Calu3 (cell line): ENCODE measurements at regions not wholly inside any gene's neighbourhood (a gene's known extent, or its start where the extent isn't known, plus 50 kb on each side); places are given as distances from the start of the nearest gene placed in this dataset.

Source experiments
- BruUV-seq: library from RNA; stranded (reverse); fragments of 400-500 nt; replicated peaks from 2 replicates; lab custom pipeline; 2021; lab: Mats Ljungman, UMichigan
- CTCF ChIA-PET: fragments of 300-600 bp; sonication (Branson Sonifier 250); formaldehyde crosslinking; loops from one replicate; lab custom pipeline; 2022; ENCODE audit warnings: antibody characterized with exemption; lab: Charles Lee
- DNase-seq: peaks from one replicate; pipeline ENCODE4 v3.0.0; 2022
- H3K27ac Mint-ChIP-seq: one replicate; pipeline ENCODE4 v1.8.0; 2022; ENCODE audit warnings: mixed read lengths; ENCODE audit not compliant: unreplicated experiment
- H3K27me3 Mint-ChIP-seq: one replicate; pipeline ENCODE4 v1.8.0; 2022; ENCODE audit warnings: mixed read lengths; ENCODE audit not compliant: unreplicated experiment
- H3K36me3 Mint-ChIP-seq: one replicate; pipeline ENCODE4 v1.8.0; 2022; ENCODE audit warnings: mild to moderate bottlenecking, moderate library complexity, mixed read lengths; ENCODE audit not compliant: insufficient read depth, unreplicated experiment
- H3K4me1 Mint-ChIP-seq: one replicate; pipeline ENCODE4 v1.8.0; 2022; ENCODE audit warnings: mild to moderate bottlenecking, low read depth, mixed read lengths; ENCODE audit not compliant: unreplicated experiment
- H3K4me3 Mint-ChIP-seq: one replicate; pipeline ENCODE4 v1.8.0; 2022; ENCODE audit warnings: mild to moderate bottlenecking, low read depth, moderate library complexity, mixed read lengths; ENCODE audit not compliant: unreplicated experiment
- H3K9me3 Mint-ChIP-seq: one replicate; pipeline ENCODE4 v1.8.0; 2022; ENCODE audit warnings: low read depth, mixed read lengths; ENCODE audit not compliant: unreplicated experiment
- CTCF ChIP-seq: fragments of 200-600 bp; IDR thresholded peaks from one replicate; pipeline ENCODE4 v1.8.0; 2022; ENCODE audit warnings: antibody characterized with exemption; ENCODE audit not compliant: unreplicated experiment
- intact Hi-C: fragments of 100-400 bp; cut with micrococcal nuclease; formaldehyde crosslinking; loops from one replicate; pipeline ENCODE4 v1.10.0; 2022; ENCODE audit not compliant: unreplicated experiment

DNA sequence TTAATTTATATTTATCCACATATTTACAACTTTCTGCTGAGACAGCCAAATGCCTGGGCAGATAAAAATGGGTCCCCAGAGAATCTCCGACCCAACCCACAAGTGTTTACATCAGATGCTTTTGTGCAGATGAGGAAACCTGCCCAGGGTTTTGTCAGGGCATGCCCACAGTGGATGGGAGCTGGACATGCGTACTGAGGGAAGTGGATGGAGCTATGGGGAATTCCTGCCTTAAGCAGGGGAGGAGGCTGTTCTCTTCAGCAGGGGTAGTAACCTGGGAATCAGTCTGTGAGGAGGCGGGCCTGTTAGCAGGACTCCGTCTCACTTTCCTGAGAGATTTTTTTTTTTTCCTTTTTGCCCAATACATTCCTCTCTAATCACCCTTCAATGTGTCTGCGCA lies 122.9 kb downstream of the RFC3 start:
- DNase-seq: no peak
- CTCF ChIA-PET: no interaction called here
- H3K9me3 Mint-ChIP-seq: no peaks in the 10 kb centered on the region

DNA sequence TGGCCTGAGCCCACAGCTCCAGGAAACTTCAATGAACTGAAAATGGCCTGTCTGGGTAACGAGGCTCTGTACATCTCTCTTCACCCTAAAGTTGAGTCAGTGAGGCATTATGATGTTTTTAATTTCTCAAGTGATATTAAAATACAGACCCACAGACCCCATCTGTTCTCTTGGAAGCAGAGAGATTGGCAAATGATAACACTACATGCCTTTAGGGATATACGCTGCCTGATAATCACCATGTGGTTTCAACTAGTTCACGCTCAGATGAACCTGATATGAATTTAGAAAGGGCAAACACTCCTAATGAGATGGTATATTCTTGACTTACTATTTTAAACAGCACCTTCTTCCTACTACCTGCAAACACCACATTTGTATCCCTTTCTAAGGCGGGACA lies 127.5 kb downstream of the RFC3 start:
- TF ChIP-seq CTCF: no peak
- no peak for DNase-seq
- Mint-ChIP-seq H3K36me3 (no peaks in the 10 kb centered on the region), H3K4me3 (no peak overlapping the region), H3K27ac (no peak overlapping the region), H3K4me1 (no peaks in the 10 kb centered on the region), H3K9me3 (no peaks in the 10 kb centered on the region), H3K27me3 (no peaks in the 10 kb centered on the region)
- intact Hi-C loops: no loop called here
- BruUV-seq: no TSS peak
- CTCF ChIA-PET: no interaction called here

More for the DNA sequence above, 122.9 kb downstream of the RFC3 start:
- TF ChIP-seq CTCF: no peak
- H3K27me3 Mint-ChIP-seq: no peaks in the 10 kb centered on the region
- no peak overlapping the region for H3K4me3 Mint-ChIP-seq
- intact Hi-C loops: no loop called here
- no peaks in the 10 kb centered on the region for H3K4me1 Mint-ChIP-seq
- H3K36me3 Mint-ChIP-seq: peaks cover 4% of the 10 kb centered on the region
- H3K27ac Mint-ChIP-seq: no peak overlapping the region
- BruUV-seq: no TSS peak

- no TSS peak for BruUV-seq
- TF ChIP-seq CTCF: no peak
- H3K27me3 Mint-ChIP-seq: no peaks in the 10 kb centered on the region
- no peak overlapping the region for H3K4me3 Mint-ChIP-seq
- DNase-seq: no peak
- H3K36me3 Mint-ChIP-seq: no peaks in the 10 kb centered on the region
- H3K4me1 Mint-ChIP-seq: no peaks in the 10 kb centered on the region
- no peaks in the 10 kb centered on the region for H3K9me3 Mint-ChIP-seq
- intact Hi-C loops: no loop called here
- CTCF ChIA-PET: interaction anchor here (0.7 kb wide), 1 partner anchor 27 kb away, joined by 6 read pairs; no protein-coding TSS in a partner anchor
- no peak overlapping the region for H3K27ac Mint-ChIP-seq
These were observed 135.3 kb downstream of the RFC3 start for GRCh38 chr13:33953203-33953602.

- DNase-seq: no peak
- H3K27me3 Mint-ChIP-seq: no peaks in the 10 kb centered on the region
- no peak for TF ChIP-seq CTCF
- H3K36me3 Mint-ChIP-seq: no peaks in the 10 kb centered on the region
- no TSS peak for BruUV-seq
- CTCF ChIA-PET: no interaction called here
- H3K27ac Mint-ChIP-seq: no peak overlapping the region
- no peaks in the 10 kb centered on the region for H3K4me1 Mint-ChIP-seq
- no peak overlapping the region for H3K4me3 Mint-ChIP-seq
- intact Hi-C loops: no loop called here
- no peaks in the 10 kb centered on the region for H3K9me3 Mint-ChIP-seq
These were observed 135.8 kb downstream of the RFC3 start for GRCh38 chr13:33953781-33954180.

DNA sequence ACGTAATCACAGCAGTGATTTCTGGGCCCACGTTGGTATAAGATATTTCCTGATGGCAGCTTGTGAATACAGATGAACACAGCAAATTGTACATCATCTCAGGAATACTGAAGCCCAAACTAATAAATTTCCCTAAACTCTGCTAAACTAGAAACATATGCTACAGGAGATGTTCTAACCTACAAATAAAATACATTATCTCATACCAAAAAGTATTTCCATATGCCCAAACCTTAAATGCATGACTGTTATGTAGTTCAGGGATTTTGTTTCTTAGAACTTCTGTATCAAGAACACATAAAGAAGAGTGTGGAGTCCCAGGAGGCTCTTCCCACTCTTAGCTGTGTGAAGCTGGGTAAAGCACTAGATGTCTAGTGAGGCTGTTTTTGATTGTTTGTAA lies 138.4 kb downstream of the RFC3 start:
- no peaks in the 10 kb centered on the region for H3K9me3 Mint-ChIP-seq

More for the DNA sequence above, 138.4 kb downstream of the RFC3 start:
- Mint-ChIP-seq H3K4me1 (no peaks in the 10 kb centered on the region), H3K27ac (no peak overlapping the region), H3K27me3 (no peaks in the 10 kb centered on the region), H3K4me3 (no peak overlapping the region), H3K36me3 (no peaks in the 10 kb centered on the region)
- no TSS peak for BruUV-seq
- TF ChIP-seq CTCF: no peak
- CTCF ChIA-PET: no interaction called here
- intact Hi-C loops: no loop called here
- no peak for DNase-seq
